GM12878 (cell line): ENCODE measurements at regions not wholly inside any gene's neighbourhood (a gene's known extent, or its start where the extent isn't known, plus 50 kb on each side); places are given as distances from the start of the nearest gene placed in this dataset.

Experiments used
- ATAC-seq: fragments of 200-7000 bp; cut with Tn5 transposase; 3 replicates; pipeline ENCODE4 v1.9.1; 2020; ENCODE audit warnings: mild to moderate bottlenecking, moderate library complexity
- BruUV-seq: library from RNA; stranded (reverse); fragments of 400-500 nt; replicated peaks from 2 replicates; lab custom pipeline; 2021; lab: Mats Ljungman, UMichigan
- CTCF ChIA-PET: fragments of 300-600 bp; sonication (Branson Sonifier 250); formaldehyde crosslinking; extraction: SDS; loops from one replicate; lab custom pipeline; 2021; ENCODE audit warnings: inconsistent platforms; lab: Yijun Ruan, JAX
- POLR2A ChIA-PET: fragments of 350-600 bp; formaldehyde crosslinking; extraction: SDS; loops from one replicate; lab custom pipeline; 2021; ENCODE audit warnings: inconsistent platforms; lab: Charles Lee
- RAD21 ChIA-PET: fragments of 300-600 bp; sonication (Branson Sonifier 250); formaldehyde crosslinking; loops from one replicate; lab custom pipeline; 2023; ENCODE audit warnings: antibody characterized with exemption; ENCODE audit not compliant: unreplicated experiment; lab: Charles Lee
- SMC1A ChIA-PET: fragments of 300-600 bp; sonication (Branson Sonifier 250); formaldehyde crosslinking; loops from one replicate; lab custom pipeline; 2023; ENCODE audit not compliant: unreplicated experiment, uncharacterized antibody; lab: Charles Lee
- DNase-seq: peaks from one replicate; pipeline ENCODE4 v3.0.0-alpha.2; 2011; ENCODE audit warnings: low read depth, low spot score
- FAIRE-seq: peaks from 3 replicates; lab custom pipeline; 2011; peaks lifted over from hg19 to GRCh38; lab: Jason Lieb, UNC
- H2AFZ ChIP-seq: 2 replicates; pipeline ENCODE4 v1.6.0; 2011; ENCODE audit warnings: low read depth, low read length, control low read depth; ENCODE audit not compliant: control insufficient read depth
- H3K27ac ChIP-seq: 2 replicates; pipeline ENCODE4 v1.5.1; 2011; ENCODE audit warnings: control low read depth; ENCODE audit not compliant: control insufficient read depth, insufficient read depth
- H3K27me3 ChIP-seq, 2 experiments: replicated peaks in 1 of 2; 2 replicates each; pipeline versions ENCODE4 v1.6.0 to v1.6.1; 2011; ENCODE audit warnings: low read length in 1 of 2; ENCODE audit not compliant: control insufficient read depth in 2 of 2, insufficient read depth in 2 of 2
- H3K36me3 ChIP-seq, 2 experiments: 2 replicates each; pipeline ENCODE4 v1.5.1; 2011; ENCODE audit warnings: low read length in 1 of 2; ENCODE audit not compliant: control insufficient read depth in 2 of 2, insufficient read depth in 2 of 2
- H3K4me1 ChIP-seq: 2 replicates; pipeline ENCODE4 v1.6.1; 2011; ENCODE audit warnings: mild to moderate bottlenecking, low read length, moderate library complexity, mixed read lengths; ENCODE audit not compliant: control insufficient read depth, insufficient read depth
- H3K4me2 ChIP-seq: 2 replicates; pipeline ENCODE4 v1.6.0; 2011; ENCODE audit warnings: control low read depth; ENCODE audit not compliant: control insufficient read depth, insufficient read depth
- H3K4me3 ChIP-seq: fragments of 200-600 bp; sonication (generic); 2 replicates; pipeline ENCODE4 v1.5.1; 2016
- H3K79me2 ChIP-seq: 2 replicates; pipeline ENCODE4 v1.6.0; 2011; ENCODE audit warnings: low read length; ENCODE audit not compliant: control insufficient read depth, insufficient read depth
- H3K9ac ChIP-seq: 2 replicates; pipeline ENCODE4 v1.8.0; 2011; ENCODE audit warnings: low read length, control low read depth, mixed read lengths; ENCODE audit not compliant: control insufficient read depth, insufficient read depth
- H3K9me3 ChIP-seq: replicated peaks from 3 replicates; pipeline ENCODE4 v1.5.1; 2011; ENCODE audit warnings: mild to moderate bottlenecking, low read length; ENCODE audit not compliant: control insufficient read depth, insufficient read depth
- H4K20me1 ChIP-seq: 2 replicates; pipeline ENCODE4 v1.6.0; 2011; ENCODE audit not compliant: control insufficient read depth, insufficient read depth
- EZH2 ChIP-seq: IDR thresholded peaks from 2 replicates; pipeline ENCODE4 v1.6.1; 2012; ENCODE audit warnings: low read depth, mild to moderate bottlenecking, control low read depth, inconsistent platforms, low read length, borderline replicate concordance; ENCODE audit not compliant: control insufficient read depth
- FOXM1 ChIP-seq: IDR thresholded peaks from 2 replicates; pipeline ENCODE4 v1.6.1; 2012; ENCODE audit warnings: low read depth, mild to moderate bottlenecking, inconsistent platforms, low read length, moderate library complexity
- IKZF2 ChIP-seq, 2 experiments: fragments of 450-650 bp; IDR thresholded peaks; 2 replicates each; pipeline ENCODE4 v1.6.1; 2017; ENCODE audit warnings: mild to moderate bottlenecking in 2 of 2, moderate library complexity in 2 of 2
- MTA2 ChIP-seq: fragments of 450-650 bp; IDR thresholded peaks from 2 replicates; pipeline ENCODE4 v1.6.1; 2016; ENCODE audit warnings: low read depth, mild to moderate bottlenecking, moderate library complexity
- MXI1 ChIP-seq: fragments of 150-350 bp; IDR thresholded peaks from 2 replicates; pipeline ENCODE4 v1.6.1; 2011; ENCODE audit warnings: low read depth, mild to moderate bottlenecking, inconsistent platforms, low read length, improper control_type of control experiment
- NFYA ChIP-seq: IDR thresholded peaks from 2 replicates; pipeline ENCODE4 v1.6.1; 2011; ENCODE audit warnings: low read depth, mild to moderate bottlenecking, low read length, improper control_type of control experiment, borderline replicate concordance
- PML ChIP-seq: IDR thresholded peaks from 2 replicates; pipeline ENCODE4 v1.6.1; 2012; ENCODE audit warnings: low read length, inconsistent platforms
- RAD51 ChIP-seq: fragments of 450-650 bp; IDR thresholded peaks from 2 replicates; pipeline ENCODE4 v1.6.1; 2016; ENCODE audit warnings: moderate library complexity, mild to moderate bottlenecking, inconsistent platforms
- RCOR1 ChIP-seq: conservative IDR thresholded peaks from 2 replicates; pipeline ENCODE4 v1.6.1; 2012; ENCODE audit warnings: low read depth, low read length, improper control_type of control experiment
- WRNIP1 ChIP-seq: IDR thresholded peaks from 2 replicates; pipeline ENCODE4 v1.6.1; 2011; ENCODE audit warnings: low read depth, low read length, improper control_type of control experiment, borderline replicate concordance
- WGBS: methylation state at CpG from one replicate; pipeline ENCODE4 v1.1.6; 2016; ENCODE audit warnings: low lambda C conversion rate; ENCODE audit not compliant: insufficient replicate concordance, insufficient coverage; ENCODE audit errors: missing lambda C conversion rate; 5-methylcytosine and 5-hydroxymethylcytosine counted together
- in situ Hi-C: fragments of 300-500 bp; cut with MboI; formaldehyde crosslinking; loops from 9 replicates; pipeline ENCODE4 v1.14.3; 2018; ENCODE audit warnings: mixed read lengths
- intact Hi-C: fragments of 100-400 bp; cut with micrococcal nuclease; formaldehyde crosslinking; loops from one replicate; pipeline ENCODE4 v1.14.2; 2022; ENCODE audit not compliant: unreplicated experiment
- TF ChIP-seq, protein P1 (sequence below): IDR thresholded peaks from 2 replicates; pipeline ENCODE4 v1.6.1; 2011; ENCODE audit warnings: mild to moderate bottlenecking, low read depth, low read length, moderate library complexity; ENCODE audit not compliant: insufficient replicate concordance
- TF ChIP-seq, protein P2 (sequence below): fragments of 450-650 bp; IDR thresholded peaks from 2 replicates; pipeline ENCODE4 v1.6.1; 2017; ENCODE audit warnings: mild to moderate bottlenecking
- TF ChIP-seq, protein P3 (sequence below): fragments of 450-650 bp; IDR thresholded peaks from 2 replicates; pipeline ENCODE4 v1.6.1; 2017; ENCODE audit warnings: low read depth, mild to moderate bottlenecking, moderate library complexity
- TF ChIP-seq, protein P4 (sequence below), 3 experiments: IDR thresholded peaks in 2 of 3; conservative IDR thresholded peaks in 1 of 3; 2 replicates each; pipeline ENCODE4 v1.5.1; 2011; ENCODE audit warnings: low read depth in 3 of 3, low read length in 3 of 3, mild to moderate bottlenecking in 3 of 3, control low read depth in 2 of 3, moderate library complexity in 2 of 3, inconsistent platforms in 1 of 3, mixed read lengths in 1 of 3; ENCODE audit not compliant: control insufficient read depth in 2 of 3, insufficient read depth in 1 of 3; ENCODE audit errors: extremely low read depth in 1 of 3

DNA sequence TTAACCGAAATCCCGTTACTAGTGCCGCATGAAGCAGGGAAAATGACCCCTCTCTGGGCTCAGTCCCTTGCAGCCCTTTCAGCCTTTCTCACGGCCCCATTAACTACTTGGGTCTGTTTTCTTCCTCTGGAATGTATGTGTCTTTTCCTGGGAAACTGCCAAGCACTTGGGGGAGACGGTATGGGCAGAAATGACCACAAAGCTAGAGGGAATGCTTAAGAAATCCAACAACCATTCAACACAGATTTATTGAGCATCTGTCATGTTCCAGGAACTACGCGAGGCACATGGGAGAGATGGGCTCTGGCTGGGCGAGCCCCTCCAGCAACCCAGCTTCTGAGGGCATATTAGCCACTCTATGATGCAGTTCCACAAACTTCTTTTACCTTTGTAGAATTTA is 462.6 kb downstream of the BUD13 start (continued):
- TF ChIP-seq, protein P1, sequence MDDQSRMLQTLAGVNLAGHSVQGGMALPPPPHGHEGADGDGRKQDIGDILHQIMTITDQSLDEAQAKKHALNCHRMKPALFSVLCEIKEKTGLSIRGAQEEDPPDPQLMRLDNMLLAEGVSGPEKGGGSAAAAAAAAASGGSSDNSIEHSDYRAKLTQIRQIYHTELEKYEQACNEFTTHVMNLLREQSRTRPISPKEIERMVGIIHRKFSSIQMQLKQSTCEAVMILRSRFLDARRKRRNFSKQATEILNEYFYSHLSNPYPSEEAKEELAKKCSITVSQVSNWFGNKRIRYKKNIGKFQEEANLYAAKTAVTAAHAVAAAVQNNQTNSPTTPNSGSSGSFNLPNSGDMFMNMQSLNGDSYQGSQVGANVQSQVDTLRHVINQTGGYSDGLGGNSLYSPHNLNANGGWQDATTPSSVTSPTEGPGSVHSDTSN = no peak
- no peak for TF ChIP-seq WRNIP1

DNA sequence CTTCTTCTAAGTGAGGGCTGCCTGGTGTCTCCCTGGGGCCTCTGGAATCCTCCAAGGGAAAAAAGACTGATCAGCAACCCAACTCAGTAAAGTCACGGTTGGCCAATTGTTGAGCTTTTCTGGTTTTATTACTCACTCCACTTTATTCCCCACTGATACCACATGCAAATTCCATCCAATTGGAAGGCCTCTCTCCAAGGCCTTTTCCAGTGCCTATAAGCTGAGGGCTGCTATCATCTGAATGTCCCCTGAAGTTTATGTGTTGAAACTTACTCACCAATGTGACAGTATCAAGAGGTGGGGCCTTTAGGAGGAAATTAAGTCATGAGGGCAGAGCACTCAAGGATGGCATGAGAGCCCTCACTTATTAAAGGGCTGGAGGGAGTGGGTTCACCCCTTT is 463.3 kb downstream of the BUD13 start:
- BruUV-seq = no TSS peak
- 0% methylated on average over 1 of the region's 1 CpG for WGBS
- in situ Hi-C loops = no loop called here
- no peak for ATAC-seq
- TF ChIP-seq, protein P2, sequence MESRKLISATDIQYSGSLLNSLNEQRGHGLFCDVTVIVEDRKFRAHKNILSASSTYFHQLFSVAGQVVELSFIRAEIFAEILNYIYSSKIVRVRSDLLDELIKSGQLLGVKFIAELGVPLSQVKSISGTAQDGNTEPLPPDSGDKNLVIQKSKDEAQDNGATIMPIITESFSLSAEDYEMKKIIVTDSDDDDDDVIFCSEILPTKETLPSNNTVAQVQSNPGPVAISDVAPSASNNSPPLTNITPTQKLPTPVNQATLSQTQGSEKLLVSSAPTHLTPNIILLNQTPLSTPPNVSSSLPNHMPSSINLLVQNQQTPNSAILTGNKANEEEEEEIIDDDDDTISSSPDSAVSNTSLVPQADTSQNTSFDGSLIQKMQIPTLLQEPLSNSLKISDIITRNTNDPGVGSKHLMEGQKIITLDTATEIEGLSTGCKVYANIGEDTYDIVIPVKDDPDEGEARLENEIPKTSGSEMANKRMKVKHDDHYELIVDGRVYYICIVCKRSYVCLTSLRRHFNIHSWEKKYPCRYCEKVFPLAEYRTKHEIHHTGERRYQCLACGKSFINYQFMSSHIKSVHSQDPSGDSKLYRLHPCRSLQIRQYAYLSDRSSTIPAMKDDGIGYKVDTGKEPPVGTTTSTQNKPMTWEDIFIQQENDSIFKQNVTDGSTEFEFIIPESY = no peak
- no peak for TF ChIP-seq MXI1
- TF ChIP-seq PML = no peak
- no peak for TF ChIP-seq IKZF2 (IDR thresholded peaks at IDR 0.05)
- TF ChIP-seq WRNIP1 = no peak
- TF ChIP-seq, protein P3, sequence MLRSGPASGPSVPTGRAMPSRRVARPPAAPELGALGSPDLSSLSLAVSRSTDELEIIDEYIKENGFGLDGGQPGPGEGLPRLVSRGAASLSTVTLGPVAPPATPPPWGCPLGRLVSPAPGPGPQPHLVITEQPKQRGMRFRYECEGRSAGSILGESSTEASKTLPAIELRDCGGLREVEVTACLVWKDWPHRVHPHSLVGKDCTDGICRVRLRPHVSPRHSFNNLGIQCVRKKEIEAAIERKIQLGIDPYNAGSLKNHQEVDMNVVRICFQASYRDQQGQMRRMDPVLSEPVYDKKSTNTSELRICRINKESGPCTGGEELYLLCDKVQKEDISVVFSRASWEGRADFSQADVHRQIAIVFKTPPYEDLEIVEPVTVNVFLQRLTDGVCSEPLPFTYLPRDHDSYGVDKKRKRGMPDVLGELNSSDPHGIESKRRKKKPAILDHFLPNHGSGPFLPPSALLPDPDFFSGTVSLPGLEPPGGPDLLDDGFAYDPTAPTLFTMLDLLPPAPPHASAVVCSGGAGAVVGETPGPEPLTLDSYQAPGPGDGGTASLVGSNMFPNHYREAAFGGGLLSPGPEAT = no peak
- no peak for TF ChIP-seq RCOR1
- no peak for TF ChIP-seq MTA2
- no peak for TF ChIP-seq EZH2
- TF ChIP-seq, protein P4, sequence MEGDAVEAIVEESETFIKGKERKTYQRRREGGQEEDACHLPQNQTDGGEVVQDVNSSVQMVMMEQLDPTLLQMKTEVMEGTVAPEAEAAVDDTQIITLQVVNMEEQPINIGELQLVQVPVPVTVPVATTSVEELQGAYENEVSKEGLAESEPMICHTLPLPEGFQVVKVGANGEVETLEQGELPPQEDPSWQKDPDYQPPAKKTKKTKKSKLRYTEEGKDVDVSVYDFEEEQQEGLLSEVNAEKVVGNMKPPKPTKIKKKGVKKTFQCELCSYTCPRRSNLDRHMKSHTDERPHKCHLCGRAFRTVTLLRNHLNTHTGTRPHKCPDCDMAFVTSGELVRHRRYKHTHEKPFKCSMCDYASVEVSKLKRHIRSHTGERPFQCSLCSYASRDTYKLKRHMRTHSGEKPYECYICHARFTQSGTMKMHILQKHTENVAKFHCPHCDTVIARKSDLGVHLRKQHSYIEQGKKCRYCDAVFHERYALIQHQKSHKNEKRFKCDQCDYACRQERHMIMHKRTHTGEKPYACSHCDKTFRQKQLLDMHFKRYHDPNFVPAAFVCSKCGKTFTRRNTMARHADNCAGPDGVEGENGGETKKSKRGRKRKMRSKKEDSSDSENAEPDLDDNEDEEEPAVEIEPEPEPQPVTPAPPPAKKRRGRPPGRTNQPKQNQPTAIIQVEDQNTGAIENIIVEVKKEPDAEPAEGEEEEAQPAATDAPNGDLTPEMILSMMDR (IDR thresholded peaks at IDR 0.05 in 2 of 3, conservative IDR thresholded peaks at IDR 0.05 in 1 of 3; ENCODE audit: control insufficient read depth in 2 of 3, extremely low read depth in 1 of 3, insufficient read depth in 1 of 3, low read depth in 3 of 3, low read length in 3 of 3) = no peak
- TF ChIP-seq FOXM1 = no peak
- no peak for TF ChIP-seq NFYA
- no peak for TF ChIP-seq RAD51
- TF ChIP-seq, all 136 proteins: peak for 0
- Histone ChIP-seq H2AFZ (no peak overlapping the region), H3K79me2 (no peaks in the 10 kb centered on the region), H3K4me1 (no peaks in the 10 kb centered on the region), H3K9ac (no peak overlapping the region), H3K27me3 (no peaks in the 10 kb centered on the region; a peak in 1 of 4 replicates), H3K27ac (no peak overlapping the region), H3K36me3 (no peaks in the 10 kb centered on the region), H4K20me1 (no peaks in the 10 kb centered on the region), H3K9me3 (no peaks in the 10 kb centered on the region), H3K4me3 (no peak overlapping the region), H3K4me2 (no peak overlapping the region)
- DNase-seq (no peak), FAIRE-seq (no peak)
- intact Hi-C loops = no loop called here
- SMC1A ChIA-PET = no interaction called here
- POLR2A ChIA-PET = no interaction called here
- RAD21 ChIA-PET = no interaction called here
- CTCF ChIA-PET = no interaction called here
